Umbilical cord (tissue), 1 donor: ENCODE measurements at regions not wholly inside any gene's neighbourhood (a gene's known extent, or its start where the extent isn't known, plus 50 kb on each side); places are given as distances from the start of the nearest gene placed in this dataset.

Experiments
- DNase-seq: peaks from one replicate; pipeline ENCODE4 v3.0.0-alpha.2; 2015; ENCODE audit warnings: low spot score

DNA sequence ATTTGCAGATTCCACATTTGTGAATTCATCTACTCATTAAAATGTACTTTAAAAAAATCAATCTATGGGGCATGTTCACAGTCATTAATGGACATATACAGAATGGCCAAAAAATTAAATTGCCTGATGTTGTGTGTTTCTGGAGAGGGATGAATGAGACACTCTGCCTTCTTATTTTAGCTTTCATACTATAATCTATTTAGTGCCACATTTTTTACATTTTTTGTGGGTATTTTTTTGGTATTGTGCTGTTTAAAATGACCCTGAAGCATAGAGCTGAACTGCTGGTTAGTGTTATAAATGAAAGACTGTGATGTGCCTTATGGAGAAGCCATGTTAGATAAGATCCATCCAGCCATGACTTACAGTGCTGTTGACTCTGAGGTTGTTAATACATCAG lies 961.8 kb upstream of the LRRN3 start:
- no peak for DNase-seq

- DNase-seq: peak; percentile 7
Observed at GRCh38 chr7:110130669-110131068, 960.3 kb upstream of the LRRN3 start.

GRCh38 chr7:110131344-110131743 lies 959.6 kb upstream of the LRRN3 start:
- DNase-seq: no peak

- no peak for DNase-seq
Observed at GRCh38 chr7:110139056-110139455, 951.9 kb upstream of the LRRN3 start.

DNA sequence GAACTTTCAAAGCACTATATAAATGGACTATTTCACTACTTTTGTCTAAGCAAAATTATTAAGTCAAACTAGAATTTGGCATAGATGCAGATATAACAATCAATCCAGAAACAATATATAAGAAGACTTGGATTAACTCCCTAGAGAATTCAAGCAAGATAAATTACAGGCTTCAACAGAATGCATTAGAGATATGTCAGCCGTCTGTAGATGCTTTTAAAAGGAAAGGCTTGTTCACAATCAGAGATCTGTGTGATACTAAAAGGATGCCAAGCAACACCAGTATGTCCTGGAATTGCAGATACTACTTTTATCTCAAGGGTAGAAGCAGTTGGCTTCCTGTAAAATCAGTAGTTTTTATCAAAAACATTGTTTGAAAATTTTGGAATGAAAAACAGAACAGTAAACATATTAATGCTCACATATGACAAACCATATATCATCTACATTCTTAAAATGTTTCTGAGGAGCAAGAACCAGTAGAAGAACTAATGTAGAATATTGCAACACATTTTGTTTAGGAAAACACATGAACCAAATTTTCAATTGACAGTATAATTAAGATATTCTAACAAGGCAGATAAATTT lies 947.9 kb upstream of the LRRN3 start:
- DNase-seq: peak; percentile 6

DNA sequence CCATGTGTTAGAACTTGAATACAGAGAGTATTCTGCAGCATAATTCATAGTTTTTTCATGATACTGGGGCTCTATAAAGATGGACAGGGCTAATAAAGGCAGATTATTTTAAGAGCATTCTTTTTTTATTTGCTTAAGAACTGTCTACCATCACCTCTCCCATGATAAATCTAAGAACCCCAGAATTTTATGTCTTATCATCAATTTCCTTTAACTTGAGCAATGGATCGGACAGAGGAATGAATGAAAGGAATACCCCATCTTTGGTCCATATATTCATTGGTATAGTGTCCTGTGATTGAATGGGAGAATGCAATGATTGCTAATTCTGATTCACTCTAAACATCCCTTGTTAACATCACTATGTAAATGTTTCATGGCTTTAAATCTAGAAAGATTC lies 946.3 kb upstream of the LRRN3 start:
- DNase-seq: no peak

- DNase-seq: no peak
Observed at GRCh38 chr7:110148054-110148453, 942.9 kb upstream of the LRRN3 start.

GRCh38 chr7:110153222-110153621 lies 937.7 kb upstream of the LRRN3 start:
- no peak for DNase-seq

- no peak for DNase-seq
Observed at GRCh38 chr7:110156511-110156910, 934.4 kb upstream of the LRRN3 start.

- peak; percentile 26 for DNase-seq
Observed at GRCh38 chr7:110157631-110158362, 933.1 kb upstream of the LRRN3 start.

- DNase-seq: no peak
Observed at GRCh38 chr7:110168010-110168409, 922.9 kb upstream of the LRRN3 start.

- peak; percentile 27 for DNase-seq
Observed at GRCh38 chr7:110170841-110171240, 920.1 kb upstream of the LRRN3 start.

GRCh38 chr7:110177463-110177862 lies 913.5 kb upstream of the LRRN3 start:
- DNase-seq: no peak

GRCh38 chr7:110179037-110179436 lies 911.9 kb upstream of the LRRN3 start:
- no peak for DNase-seq

GRCh38 chr7:110181768-110182167 lies 909.2 kb upstream of the LRRN3 start:
- DNase-seq: no peak

DNA sequence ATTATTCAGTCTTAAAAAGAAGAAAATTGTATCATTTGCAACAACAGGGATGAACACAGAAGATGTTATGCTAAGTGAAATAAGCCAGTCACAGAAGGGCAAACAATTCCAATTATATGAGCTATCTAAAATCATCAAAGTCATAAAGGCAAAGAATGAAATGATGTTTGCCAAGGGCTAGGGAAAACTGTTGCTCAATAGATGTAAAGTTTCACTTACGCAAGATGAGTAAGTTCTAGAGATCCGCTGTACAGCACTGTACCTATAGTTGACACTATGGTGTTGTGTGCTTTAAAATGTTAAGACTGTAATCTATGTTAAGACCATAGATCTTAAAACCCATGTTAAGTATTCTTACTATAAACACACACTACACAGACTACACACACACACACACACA lies 904.6 kb upstream of the LRRN3 start:
- no peak for DNase-seq

DNA sequence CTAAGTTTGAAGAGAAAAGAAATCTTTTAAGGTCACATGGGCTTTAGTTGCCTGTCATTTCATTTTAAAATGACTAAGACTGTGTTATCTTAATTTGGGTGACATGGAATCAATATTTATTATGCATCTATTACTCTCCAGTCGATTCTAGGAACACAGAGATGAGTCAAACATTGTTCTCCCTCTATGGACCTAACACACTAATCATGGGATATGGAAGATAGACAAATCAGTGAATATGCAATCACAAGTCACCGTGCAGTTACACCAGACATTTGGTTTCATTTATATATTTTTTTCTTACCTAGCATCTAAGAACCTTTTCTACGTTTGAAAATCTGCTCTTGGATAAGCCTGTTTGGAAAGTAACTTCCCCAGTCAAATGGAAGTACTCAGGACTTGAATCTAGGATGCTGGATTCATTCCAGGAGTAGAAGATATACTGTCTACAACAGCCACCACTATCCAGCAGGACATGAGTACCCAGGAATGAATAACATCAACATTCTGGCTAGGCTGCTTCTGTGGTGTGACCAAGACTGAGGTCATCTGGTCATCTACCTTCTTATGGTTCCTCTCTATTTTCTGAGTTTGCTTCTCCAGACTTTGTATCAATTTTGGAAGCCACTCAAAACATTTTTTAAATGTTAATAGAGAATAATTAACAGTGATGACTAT lies 902.9 kb upstream of the LRRN3 start:
- no peak for DNase-seq

- DNase-seq: no peak
Observed at GRCh38 chr7:110204527-110204926, 886.4 kb upstream of the LRRN3 start.

- DNase-seq: peak; percentile 8
Observed at GRCh38 chr7:110205899-110206298, 885.0 kb upstream of the LRRN3 start.

- DNase-seq: no peak
Observed at GRCh38 chr7:110209884-110210283, 881.0 kb upstream of the LRRN3 start.

DNA sequence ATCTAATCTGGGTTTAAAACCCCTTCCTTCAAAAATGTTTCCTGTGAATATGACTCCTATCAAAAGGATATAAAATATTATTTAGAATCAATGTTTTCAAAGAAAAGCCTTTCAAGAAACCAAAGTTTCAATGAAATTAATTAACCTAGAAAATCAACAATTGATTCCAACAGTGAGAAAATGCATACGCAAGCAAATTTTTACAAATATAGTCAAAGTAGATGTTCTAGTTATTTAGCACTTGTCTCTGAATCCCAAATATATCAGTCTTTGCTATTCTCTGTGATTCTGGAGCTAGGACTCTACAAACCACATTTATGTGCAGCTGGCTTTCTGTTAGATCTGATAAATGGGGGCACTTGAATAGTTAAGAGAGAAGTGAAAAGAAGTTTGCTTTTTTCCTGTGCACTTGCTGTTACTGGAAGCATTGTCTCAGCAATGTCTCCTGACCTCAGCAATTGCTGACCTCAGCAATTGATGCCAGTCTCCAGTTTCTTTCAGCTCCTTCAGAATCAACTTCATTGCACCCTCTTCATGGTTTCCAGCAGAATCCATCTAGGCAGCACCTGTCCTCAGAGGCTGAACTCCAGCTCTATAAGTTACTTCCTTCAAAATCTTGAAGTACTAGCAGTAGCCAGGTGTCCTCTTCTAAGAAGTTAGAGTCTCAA lies 879.9 kb upstream of the LRRN3 start:
- DNase-seq: no peak

- peak; percentile 45 for DNase-seq
Observed at GRCh38 chr7:110224643-110225042, 866.3 kb upstream of the LRRN3 start.
